Adrenal gland (tissue), 9 donors: ENCODE measurements at regions not wholly inside any gene's neighbourhood (a gene's known extent, or its start where the extent isn't known, plus 50 kb on each side); places are given as distances from the start of the nearest gene placed in this dataset.

ENCODE experiments used
- DNase-seq, 7 donors: peaks; one replicate each; pipeline ENCODE4 v3.0.0-alpha.2; 2019 to 2020
- H3K27ac ChIP-seq, 5 donors: fragments of 200-600 bp; sonication (generic) in 4 of 5; 1 replicate in 3 of 5; 2 replicates in 2 of 5; pipeline versions ENCODE4 v1.5.1 to v1.8.0; 2016 to 2020; ENCODE audit warnings: mild to moderate bottlenecking in 1 of 5
- H3K27me3 ChIP-seq: fragments of 200-600 bp; 2 replicates; pipeline ENCODE4 v1.8.0; 2021
- H3K36me3 ChIP-seq, 2 donors: fragments of 200-600 bp; replicated peaks in 1 of 2; 1 replicate in 1 of 2; 2 replicates in 1 of 2; pipeline versions ENCODE4 v1.5.1 to v1.8.0; 2018 to 2022
- H3K4me1 ChIP-seq, 2 donors: fragments of 200-600 bp; replicated peaks in 1 of 2; 1 replicate in 1 of 2; 2 replicates in 1 of 2; pipeline versions ENCODE4 v1.5.1 to v1.8.0; 2018 to 2021
- H3K4me3 ChIP-seq, 4 donors: fragments of 200-600 bp; sonication (generic) in 3 of 4; one replicate each; pipeline ENCODE4 v1.5.1; 2016 to 2018
- H3K9me3 ChIP-seq, 3 donors: fragments of 200-600 bp; sonication (generic) in 1 of 3; replicated peaks in 1 of 3; 1 replicate in 2 of 3; 2 replicates in 1 of 3; pipeline versions ENCODE4 v1.5.1 to v1.8.0; 2016 to 2021
- CTCF ChIP-seq, 6 experiments: fragments of 450-650 bp in 4 of 6; fragments of 200-600 bp in 2 of 6; sonication (generic) in 1 of 6; IDR thresholded peaks; 1 replicate in 5 of 6; 2 replicates in 1 of 6; pipeline versions ENCODE4 v1.5.1 to v1.8.0; 2016 to 2021; ENCODE audit warnings: antibody characterized with exemption in 6 of 6, mild to moderate bottlenecking in 2 of 6, moderate library complexity in 1 of 6
- POLR2A ChIP-seq, 2 donors: fragments of 450-650 bp; IDR thresholded peaks; one replicate each; pipeline ENCODE4 v1.6.1; 2017; ENCODE audit warnings: antibody characterized with exemption in 2 of 2, mild to moderate bottlenecking in 2 of 2, moderate library complexity in 1 of 2
- WGBS, 4 donors: extraction: QIAGEN DNeasy Blood & Tissue Kit in 2 of 4; methylation state at CpG; one replicate each; pipeline versions ENCODE4 v1.1.5 to v1.1.7; 2013 to 2017; 5-methylcytosine and 5-hydroxymethylcytosine counted together
- intact Hi-C, 2 donors: fragments of 100-400 bp; cut with DNase I; formaldehyde crosslinking; loops; one replicate each; pipeline versions ENCODE4 v1.14.1 to v1.15.0; 2022 to 2023
- donor health status: healthy with polysubstance abuse.
- donor health status: Bipolar disorder and iron deficiency.
- donor health status: DM: yes; HTN: yes; CAD: no.
- donor health status: DM: no; HTN: no; CAD: no.
- donor health status: DM: no; HTN: no; CAD: no.

GRCh38 chr7:8833355-8833754 lies 399.9 kb downstream of the NXPH1 start:
- intact Hi-C loops, result no loop called here
- H3K4me3 ChIP-seq, result no peak overlapping the region
- WGBS, 4 donors, result 72 to 82% (median 78%) methylated on average over 6 of the region's 6 CpGs

GRCh38 chr7:8841171-8841570 lies 407.8 kb downstream of the NXPH1 start:
- H3K4me1 ChIP-seq, result no peaks in the 10 kb centered on the region
- no peak for TF ChIP-seq POLR2A (IDR thresholded peaks at IDR 0.05)
- TF ChIP-seq CTCF (IDR thresholded peaks at IDR 0.05), result no peak
- H3K4me3 ChIP-seq, result no peak overlapping the region
- intact Hi-C loops, result no loop called here
- H3K27ac ChIP-seq, result no peak overlapping the region
- no peak for DNase-seq
- no peaks in the 10 kb centered on the region for H3K36me3 ChIP-seq
- H3K27me3 ChIP-seq, result no peaks in the 10 kb centered on the region
- no peaks in the 10 kb centered on the region for H3K9me3 ChIP-seq

More at GRCh38 chr7:8833355-8833754, 399.9 kb downstream of the NXPH1 start:
- Histone ChIP-seq H3K27me3 (no peaks in the 10 kb centered on the region), H3K4me1 (no peaks in the 10 kb centered on the region), H3K27ac (no peak overlapping the region), H3K9me3 (no peaks in the 10 kb centered on the region), H3K36me3 (no peaks in the 10 kb centered on the region)
- TF ChIP-seq CTCF (IDR thresholded peaks at IDR 0.05) (no peak), POLR2A (IDR thresholded peaks at IDR 0.05) (no peak)
- no peak for DNase-seq

- Histone ChIP-seq H3K4me3 (no peak overlapping the region), H3K9me3 (no peaks in the 10 kb centered on the region), H3K36me3 (no peaks in the 10 kb centered on the region), H3K27ac (no peak overlapping the region), H3K4me1 (no peaks in the 10 kb centered on the region), H3K27me3 (no peaks in the 10 kb centered on the region)
- TF ChIP-seq CTCF (IDR thresholded peaks at IDR 0.05) (no peak), POLR2A (IDR thresholded peaks at IDR 0.05) (no peak)
- 84 to 88% (median 86%) methylated on average over 2 of the region's 2 CpGs for WGBS, 4 donors
- no peak for DNase-seq
- intact Hi-C loops, result no loop called here
Observed at GRCh38 chr7:8871716-8872115, 438.3 kb downstream of the NXPH1 start.

- Histone ChIP-seq H3K27ac (no peak overlapping the region), H3K36me3 (no peaks in the 10 kb centered on the region), H3K4me3 (no peak overlapping the region), H3K4me1 (no peaks in the 10 kb centered on the region), H3K27me3 (no peaks in the 10 kb centered on the region), H3K9me3 (no peaks in the 10 kb centered on the region)
- 70 to 86% (median 82%) methylated on average over 2 of the region's 2 CpGs for WGBS, 4 donors
- intact Hi-C loops, result no loop called here
- TF ChIP-seq CTCF (IDR thresholded peaks at IDR 0.05) (no peak), POLR2A (IDR thresholded peaks at IDR 0.05) (no peak)
- DNase-seq, result no peak
Observed at GRCh38 chr7:8881916-8882315, 448.5 kb downstream of the NXPH1 start.
